ENCODE measurements at regions not wholly inside any gene's neighbourhood (a gene's known extent, or its start where the extent isn't known, plus 50 kb on each side); places are given as distances from the start of the nearest gene placed in this dataset.

GRCh38 chr21:28871388-28872010 is 121.2 kb downstream of the LTN1 start:
- H3K9ac ChIP-seq (ENCODE audit: low read depth, low read length): no peak overlapping the region
- no peaks in the 10 kb centered on the region for H3K9me3 ChIP-seq (ENCODE audit: insufficient read depth, low read length, severe bottlenecking)
- no peaks in the 10 kb centered on the region for H3K27me3 ChIP-seq (ENCODE audit: insufficient read depth, low read length, poor library complexity)
- H3K79me2 ChIP-seq (ENCODE audit: insufficient read depth, low read length): no peaks in the 10 kb centered on the region
- peaks cover 28% of the 10 kb centered on the region for H3K36me3 ChIP-seq (ENCODE audit: insufficient read depth, low read length)
- no peak overlapping the region for H3K4me2 ChIP-seq (ENCODE audit: insufficient read depth, low read length)
- TF ChIP-seq EZH2 (IDR thresholded peaks at IDR 0.05; ENCODE audit: borderline replicate concordance, low read depth, low read length, severe bottlenecking) (no peak), CTCF (IDR thresholded peaks at IDR 0.05; ENCODE audit: borderline replicate concordance, extremely low read depth, low read length, poor library complexity, severe bottlenecking) (no peak)
- no peak overlapping the region for H2AFZ ChIP-seq (ENCODE audit: low read depth, low read length)
- no peak overlapping the region for H3K4me3 ChIP-seq (ENCODE audit: low read depth in 1 of 2, low read length in 2 of 2)
- H3K4me1 ChIP-seq (ENCODE audit: insufficient read depth, low read length): no peaks in the 10 kb centered on the region
- no peaks in the 10 kb centered on the region for H4K20me1 ChIP-seq (ENCODE audit: insufficient read depth, low read length)
- ATAC-seq (ENCODE audit: insufficient read depth, low read depth) (no peak), DNase-seq (no peak)
- H3K27ac ChIP-seq (ENCODE audit: low read length): no peak overlapping the region

GRCh38 chr21:28867401-28867800 is 125.3 kb downstream of the LTN1 start:
- no peak for ATAC-seq (ENCODE audit: insufficient read depth, low read depth)
- H3K9ac ChIP-seq (ENCODE audit: low read depth, low read length): no peak overlapping the region
- no peak overlapping the region for H3K27ac ChIP-seq (ENCODE audit: low read length)
- no peak overlapping the region for H3K4me2 ChIP-seq (ENCODE audit: insufficient read depth, low read length)
- H2AFZ ChIP-seq (ENCODE audit: low read depth, low read length): no peak overlapping the region
- no peaks in the 10 kb centered on the region for H4K20me1 ChIP-seq (ENCODE audit: insufficient read depth, low read length)
- H3K79me2 ChIP-seq (ENCODE audit: insufficient read depth, low read length): no peaks in the 10 kb centered on the region
- H3K4me3 ChIP-seq (ENCODE audit: low read depth in 1 of 2, low read length in 2 of 2): no peak overlapping the region
- no peaks in the 10 kb centered on the region for H3K9me3 ChIP-seq (ENCODE audit: insufficient read depth, low read length, severe bottlenecking)
- no peaks in the 10 kb centered on the region for H3K4me1 ChIP-seq (ENCODE audit: insufficient read depth, low read length)
- no peak for DNase-seq
- H3K27me3 ChIP-seq (ENCODE audit: insufficient read depth, low read length, poor library complexity): no peaks in the 10 kb centered on the region
- H3K36me3 ChIP-seq (ENCODE audit: insufficient read depth, low read length): no peaks in the 10 kb centered on the region
- TF ChIP-seq EZH2 (IDR thresholded peaks at IDR 0.05; ENCODE audit: borderline replicate concordance, low read depth, low read length, severe bottlenecking): no peak
- no peak for TF ChIP-seq CTCF (IDR thresholded peaks at IDR 0.05; ENCODE audit: borderline replicate concordance, extremely low read depth, low read length, poor library complexity, severe bottlenecking)

GRCh38 chr21:28865488-28866186 is 127.0 kb downstream of the LTN1 start:
- no peak for ATAC-seq (ENCODE audit: insufficient read depth, low read depth)
- Histone ChIP-seq H3K9me3 (ENCODE audit: insufficient read depth, low read length, severe bottlenecking) (no peaks in the 10 kb centered on the region), H3K4me1 (ENCODE audit: insufficient read depth, low read length) (no peaks in the 10 kb centered on the region), H3K79me2 (ENCODE audit: insufficient read depth, low read length) (no peaks in the 10 kb centered on the region), H4K20me1 (ENCODE audit: insufficient read depth, low read length) (no peaks in the 10 kb centered on the region), H3K36me3 (ENCODE audit: insufficient read depth, low read length) (no peaks in the 10 kb centered on the region), H3K27ac (ENCODE audit: low read length) (no peak overlapping the region), H3K4me3 (ENCODE audit: low read depth in 1 of 2, low read length in 2 of 2) (no peak overlapping the region), H3K9ac (ENCODE audit: low read depth, low read length) (no peak overlapping the region), H2AFZ (ENCODE audit: low read depth, low read length) (no peak overlapping the region), H3K4me2 (ENCODE audit: insufficient read depth, low read length) (no peak overlapping the region), H3K27me3 (ENCODE audit: insufficient read depth, low read length, poor library complexity) (no peaks in the 10 kb centered on the region)
- no peak for DNase-seq
- no peak for TF ChIP-seq EZH2 (IDR thresholded peaks at IDR 0.05; ENCODE audit: borderline replicate concordance, low read depth, low read length, severe bottlenecking)
- TF ChIP-seq CTCF (IDR thresholded peaks at IDR 0.05; ENCODE audit: borderline replicate concordance, extremely low read depth, low read length, poor library complexity, severe bottlenecking): no peak
